ENCODE measurements at regions not wholly inside any gene's neighbourhood (a gene's known extent, or its start where the extent isn't known, plus 50 kb on each side); places are given as distances from the start of the nearest gene placed in this dataset.

DNA sequence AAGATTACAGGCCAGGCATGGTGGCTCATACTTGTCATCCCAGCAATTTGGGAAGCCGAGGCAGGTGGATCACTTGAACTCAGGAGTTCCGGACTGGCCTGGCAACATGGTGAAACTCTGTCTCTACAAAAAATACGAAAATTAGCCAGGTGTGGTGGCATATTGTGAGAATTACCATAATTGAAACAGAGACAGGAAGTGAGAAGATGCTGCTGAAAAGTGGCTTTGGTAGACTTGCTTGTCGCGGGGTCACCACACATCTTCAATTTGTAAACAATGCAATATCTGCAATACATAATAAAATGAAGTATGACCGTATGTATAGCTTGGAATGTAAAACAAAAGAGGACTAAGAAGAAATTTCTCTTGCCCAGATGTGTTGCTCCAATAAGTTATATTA, 490.5 kb downstream of the GABRG2 start:
- Histone ChIP-seq H3K9ac (ENCODE audit: low read length) (no peak overlapping the region), H3K4me1 (ENCODE audit: control insufficient read depth in 2 of 2, insufficient read depth in 2 of 2, low read length in 2 of 2) (no peaks in the 10 kb centered on the region), H3K27me3 (replicated peaks in 1 of 4; ENCODE audit: control extremely low read depth in 1 of 4, control insufficient read depth in 3 of 4, insufficient read depth in 4 of 4, low read length in 3 of 4) (no peaks in the 10 kb centered on the region), H3K36me3 (replicated peaks in 1 of 2; ENCODE audit: control extremely low read depth in 1 of 2, control insufficient read depth in 1 of 2, extremely low read depth in 1 of 2, insufficient read depth in 2 of 2, low read length in 1 of 2) (no peaks in the 10 kb centered on the region), H3K79me2 (ENCODE audit: control insufficient read depth, insufficient read depth, low read length) (no peaks in the 10 kb centered on the region), H2AFZ (ENCODE audit: insufficient read depth, low read depth, low read length, poor library complexity, severe bottlenecking) (no peak overlapping the region), H3K4me2 (replicated peaks; ENCODE audit: low read depth, low read length, poor library complexity, severe bottlenecking) (no peak overlapping the region), H3K9me3 (ENCODE audit: control extremely low read depth in 1 of 3, control insufficient read depth in 2 of 3, insufficient read depth in 1 of 3, low read length in 2 of 3) (no peaks in the 10 kb centered on the region), H3K4me3 (ENCODE audit: control extremely low read depth in 1 of 5, extremely low read depth in 1 of 5, insufficient read depth in 1 of 5, low read depth in 2 of 5, low read length in 4 of 5) (no peak overlapping the region), H3K27ac (ENCODE audit: low read length in 2 of 2) (no peak overlapping the region), H4K20me1 (ENCODE audit: control insufficient read depth, insufficient read depth, low read length, poor library complexity, severe bottlenecking) (no peaks in the 10 kb centered on the region)
- Mint-ChIP-seq H3K4me1 (no peaks in the 10 kb centered on the region), H3K27me3 (no peaks in the 10 kb centered on the region), H3K4me3 (no peak overlapping the region), H3K27ac (no peak overlapping the region), H3K9me3 (ENCODE audit: insufficient read depth) (no peaks in the 10 kb centered on the region)
- TF ChIP-seq, protein P1, sequence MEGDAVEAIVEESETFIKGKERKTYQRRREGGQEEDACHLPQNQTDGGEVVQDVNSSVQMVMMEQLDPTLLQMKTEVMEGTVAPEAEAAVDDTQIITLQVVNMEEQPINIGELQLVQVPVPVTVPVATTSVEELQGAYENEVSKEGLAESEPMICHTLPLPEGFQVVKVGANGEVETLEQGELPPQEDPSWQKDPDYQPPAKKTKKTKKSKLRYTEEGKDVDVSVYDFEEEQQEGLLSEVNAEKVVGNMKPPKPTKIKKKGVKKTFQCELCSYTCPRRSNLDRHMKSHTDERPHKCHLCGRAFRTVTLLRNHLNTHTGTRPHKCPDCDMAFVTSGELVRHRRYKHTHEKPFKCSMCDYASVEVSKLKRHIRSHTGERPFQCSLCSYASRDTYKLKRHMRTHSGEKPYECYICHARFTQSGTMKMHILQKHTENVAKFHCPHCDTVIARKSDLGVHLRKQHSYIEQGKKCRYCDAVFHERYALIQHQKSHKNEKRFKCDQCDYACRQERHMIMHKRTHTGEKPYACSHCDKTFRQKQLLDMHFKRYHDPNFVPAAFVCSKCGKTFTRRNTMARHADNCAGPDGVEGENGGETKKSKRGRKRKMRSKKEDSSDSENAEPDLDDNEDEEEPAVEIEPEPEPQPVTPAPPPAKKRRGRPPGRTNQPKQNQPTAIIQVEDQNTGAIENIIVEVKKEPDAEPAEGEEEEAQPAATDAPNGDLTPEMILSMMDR (IDR thresholded peaks at IDR 0.05) = no peak
- no peak for TF ChIP-seq EZH2 (IDR thresholded peaks at IDR 0.05; ENCODE audit: borderline replicate concordance, insufficient read depth, low read depth, low read length, poor library complexity, severe bottlenecking)
- ATAC-seq (ENCODE audit: low read depth) (no peak), DNase-seq (no peak)
- WGBS (ENCODE audit: insufficient coverage) = 94% methylated on average over 3 of the region's 6 CpGs
- ChIA-PET POLR2A (no interaction called here), CTCF (no interaction called here)
- intact Hi-C loops (cut with micrococcal nuclease) = no loop called here

DNA sequence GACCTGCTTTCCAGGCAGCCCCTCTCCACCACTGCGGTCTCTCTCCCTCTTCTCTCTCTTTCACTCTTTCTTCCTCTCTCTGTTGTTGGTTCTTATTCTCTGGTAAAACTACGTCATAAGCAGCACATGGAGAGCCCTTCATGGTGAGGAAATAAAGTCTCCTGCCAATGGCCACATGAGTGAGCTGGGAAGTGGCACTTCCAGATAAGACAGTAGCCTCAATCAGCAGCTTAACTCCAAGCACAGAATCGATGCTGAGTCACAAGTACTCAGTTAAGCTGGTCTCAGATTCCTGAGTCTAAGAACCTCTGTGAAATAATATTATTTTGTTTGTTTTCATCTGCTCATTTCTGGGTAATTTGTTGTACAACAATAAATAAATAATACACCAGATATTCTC, 500.1 kb downstream of the GABRG2 start:
- ChIA-PET CTCF (no interaction called here), POLR2A (no interaction called here)
- H3K9me3 ChIP-seq (ENCODE audit: control extremely low read depth in 1 of 3, control insufficient read depth in 2 of 3, insufficient read depth in 1 of 3, low read length in 2 of 3) = no peaks in the 10 kb centered on the region
- intact Hi-C loops (cut with micrococcal nuclease) = no loop called here
- no peak for ATAC-seq (ENCODE audit: low read depth)
- Mint-ChIP-seq H3K4me1 (no peaks in the 10 kb centered on the region), H3K4me3 (no peak overlapping the region), H3K27me3 (no peaks in the 10 kb centered on the region), H3K9me3 (ENCODE audit: insufficient read depth) (no peaks in the 10 kb centered on the region), H3K27ac (no peak overlapping the region)
- no peak overlapping the region for H3K4me3 ChIP-seq (ENCODE audit: control extremely low read depth in 1 of 5, extremely low read depth in 1 of 5, insufficient read depth in 1 of 5, low read depth in 2 of 5, low read length in 4 of 5)
- H3K4me2 ChIP-seq (replicated peaks; ENCODE audit: low read depth, low read length, poor library complexity, severe bottlenecking) = no peak overlapping the region
- H2AFZ ChIP-seq (ENCODE audit: insufficient read depth, low read depth, low read length, poor library complexity, severe bottlenecking) = no peak overlapping the region
- no peaks in the 10 kb centered on the region for H3K79me2 ChIP-seq (ENCODE audit: control insufficient read depth, insufficient read depth, low read length)
- no peaks in the 10 kb centered on the region for H4K20me1 ChIP-seq (ENCODE audit: control insufficient read depth, insufficient read depth, low read length, poor library complexity, severe bottlenecking)
- no peak for DNase-seq
- no CpG with 5 or more reads among the region's 3 CpGs for WGBS (ENCODE audit: insufficient coverage)
- no peaks in the 10 kb centered on the region for H3K27me3 ChIP-seq (replicated peaks in 1 of 4; ENCODE audit: control extremely low read depth in 1 of 4, control insufficient read depth in 3 of 4, insufficient read depth in 4 of 4, low read length in 3 of 4)
- no peak for TF ChIP-seq EZH2 (IDR thresholded peaks at IDR 0.05; ENCODE audit: borderline replicate concordance, insufficient read depth, low read depth, low read length, poor library complexity, severe bottlenecking)
- TF ChIP-seq, protein P1 (IDR thresholded peaks at IDR 0.05) = no peak
- H3K4me1 ChIP-seq (ENCODE audit: control insufficient read depth in 2 of 2, insufficient read depth in 2 of 2, low read length in 2 of 2) = no peaks in the 10 kb centered on the region
- H3K36me3 ChIP-seq (replicated peaks in 1 of 2; ENCODE audit: control extremely low read depth in 1 of 2, control insufficient read depth in 1 of 2, extremely low read depth in 1 of 2, insufficient read depth in 2 of 2, low read length in 1 of 2) = no peaks in the 10 kb centered on the region
- no peak overlapping the region for H3K9ac ChIP-seq (ENCODE audit: low read length)
- no peak overlapping the region for H3K27ac ChIP-seq (ENCODE audit: low read length in 2 of 2)

All from B cell (primary cell).